Tibial nerve (tissue), 4 donors: ENCODE measurements at regions not wholly inside any gene's neighbourhood (a gene's known extent, or its start where the extent isn't known, plus 50 kb on each side); places are given as distances from the start of the nearest gene placed in this dataset.

Source experiments
- DNase-seq, 2 donors: peaks; one replicate each; pipeline ENCODE4 v3.0.0-alpha.2; 2019; ENCODE audit warnings: low spot score in 2 of 2
- H3K27ac ChIP-seq, 4 donors: fragments of 200-600 bp; sonication (generic) in 3 of 4; one replicate each; pipeline ENCODE4 v1.5.1; 2017 to 2019; ENCODE audit warnings: mild to moderate bottlenecking in 1 of 4
- H3K27me3 ChIP-seq, 2 donors: fragments of 200-600 bp; sonication (generic) in 1 of 2; one replicate each; pipeline versions ENCODE4 v1.5.1 to v1.6.0; 2017 to 2019
- H3K36me3 ChIP-seq, 3 donors: fragments of 200-600 bp; sonication (generic); one replicate each; pipeline ENCODE4 v1.5.1; 2018 to 2019
- H3K4me1 ChIP-seq, 4 donors: fragments of 200-600 bp; sonication (generic) in 3 of 4; one replicate each; pipeline ENCODE4 v1.5.1; 2017 to 2019
- H3K4me3 ChIP-seq, 4 donors: fragments of 200-600 bp; sonication (generic) in 3 of 4; one replicate each; pipeline ENCODE4 v1.5.1; 2017 to 2019; ENCODE audit warnings: mild to moderate bottlenecking in 1 of 4, moderate library complexity in 1 of 4
- H3K9me3 ChIP-seq, 4 donors: fragments of 200-600 bp; sonication (generic) in 3 of 4; one replicate each; pipeline ENCODE4 v1.5.1; 2017 to 2019
- CTCF ChIP-seq, 5 experiments: fragments of 200-600 bp in 3 of 5; fragments of 450-650 bp in 2 of 5; sonication (generic) in 3 of 5; IDR thresholded peaks; one replicate each; pipeline ENCODE4 v1.5.1; 2016 to 2019; ENCODE audit warnings: antibody characterized with exemption in 5 of 5, mild to moderate bottlenecking in 3 of 5, moderate library complexity in 2 of 5
- EP300 ChIP-seq, 2 donors: sonication (generic); formaldehyde crosslinking; IDR thresholded peaks; one replicate each; pipeline ENCODE4 v1.6.1; 2017; ENCODE audit warnings: antibody characterized with exemption in 2 of 2, mild to moderate bottlenecking in 1 of 2
- POLR2A ChIP-seq, 2 donors: fragments of 450-650 bp; IDR thresholded peaks; one replicate each; pipeline ENCODE4 v1.6.1; 2017; ENCODE audit warnings: antibody characterized with exemption in 2 of 2, mild to moderate bottlenecking in 2 of 2, moderate library complexity in 2 of 2
- WGBS, 2 donors: methylation state at CpG; one replicate each; pipeline ENCODE4 v1.1.5; 2018; 5-methylcytosine and 5-hydroxymethylcytosine counted together

- WGBS, 2 donors = 89 to 91% methylated on average over 4 of the region's 4 CpGs
- Histone ChIP-seq H3K4me1 (no peaks in the 10 kb centered on the region), H3K4me3 (no peak overlapping the region), H3K36me3 (no peaks in the 10 kb centered on the region), H3K27me3 (no peaks in the 10 kb centered on the region), H3K27ac (no peak overlapping the region), H3K9me3 (no peaks in the 10 kb centered on the region)
- DNase-seq = no peak
- TF ChIP-seq CTCF (IDR thresholded peaks at IDR 0.05) (no peak), POLR2A (IDR thresholded peaks at IDR 0.05) (no peak), EP300 (IDR thresholded peaks at IDR 0.05) (no peak)
Measured at GRCh38 chr10:30738416-30738815, 108.9 kb upstream of the LYZL2 start.

- DNase-seq = no peak
- Histone ChIP-seq H3K36me3 (no peaks in the 10 kb centered on the region), H3K27me3 (no peaks in the 10 kb centered on the region), H3K4me3 (no peak overlapping the region), H3K27ac (no peak overlapping the region), H3K4me1 (no peaks in the 10 kb centered on the region), H3K9me3 (no peaks in the 10 kb centered on the region)
- WGBS, 2 donors = 95 to 97% methylated on average over 10 to 11 of the region's 11 CpGs
- TF ChIP-seq EP300 (IDR thresholded peaks at IDR 0.05) (no peak), POLR2A (IDR thresholded peaks at IDR 0.05) (no peak), CTCF (IDR thresholded peaks at IDR 0.05) (no peak)
Measured at GRCh38 chr10:30737931-30738391, 108.4 kb upstream of the LYZL2 start.

- TF ChIP-seq POLR2A (IDR thresholded peaks at IDR 0.05) (no peak), EP300 (IDR thresholded peaks at IDR 0.05) (peak in 1 of 2 donors; percentile 53), CTCF (IDR thresholded peaks at IDR 0.05) (no peak)
- Histone ChIP-seq H3K9me3 (no peaks in the 10 kb centered on the region), H3K27me3 (no peaks in the 10 kb centered on the region), H3K36me3 (no peaks in the 10 kb centered on the region), H3K27ac (no peak overlapping the region), H3K4me3 (no peak overlapping the region), H3K4me1 (no peaks in the 10 kb centered on the region)
- peak in 1 of 2 donors; percentile 43 for DNase-seq
- WGBS, 2 donors = 40 to 41% methylated on average over 10 of the region's 10 CpGs
Measured at GRCh38 chr10:30736685-30737232, 107.2 kb upstream of the LYZL2 start.

- no peak overlapping the region for H3K27ac ChIP-seq
Measured at GRCh38 chr10:30734901-30735300, 105.3 kb upstream of the LYZL2 start.

GRCh38 chr10:30732671-30733070 is 103.1 kb upstream of the LYZL2 start:
- Histone ChIP-seq H3K27ac (no peak overlapping the region), H3K27me3 (no peaks in the 10 kb centered on the region), H3K4me1 (peaks cover 0 to under 1% (median 0%) of the 10 kb centered on the region in 4 donors), H3K36me3 (no peaks in the 10 kb centered on the region), H3K4me3 (no peak overlapping the region), H3K9me3 (no peaks in the 10 kb centered on the region)
- WGBS, 2 donors = 92 to 94% methylated on average over 6 of the region's 6 CpGs
- DNase-seq = no peak
- no peak for TF ChIP-seq POLR2A (IDR thresholded peaks at IDR 0.05)
- no peak for TF ChIP-seq CTCF (IDR thresholded peaks at IDR 0.05)
- TF ChIP-seq EP300 (IDR thresholded peaks at IDR 0.05) = no peak

More at GRCh38 chr10:30734901-30735300, 105.3 kb upstream of the LYZL2 start:
- DNase-seq = no peak
- H3K9me3 ChIP-seq = no peaks in the 10 kb centered on the region
- H3K27me3 ChIP-seq = no peaks in the 10 kb centered on the region
- H3K36me3 ChIP-seq = no peaks in the 10 kb centered on the region
- H3K4me3 ChIP-seq = no peak overlapping the region
- no peak for TF ChIP-seq EP300 (IDR thresholded peaks at IDR 0.05)
- TF ChIP-seq POLR2A (IDR thresholded peaks at IDR 0.05) = no peak
- TF ChIP-seq CTCF (IDR thresholded peaks at IDR 0.05) = no peak
- WGBS, 2 donors = 68 to 72% methylated on average over 9 of the region's 9 CpGs
- no peaks in the 10 kb centered on the region for H3K4me1 ChIP-seq
